GM13977 (cell line): ENCODE measurements at regions not wholly inside any gene's neighbourhood (a gene's known extent, or its start where the extent isn't known, plus 50 kb on each side); places are given as distances from the start of the nearest gene placed in this dataset.

Experiments used
- DNase-seq: peaks from one replicate; pipeline ENCODE4 v3.0.0; 2012; ENCODE audit warnings: low spot score
- in situ Hi-C: fragments of 300-500 bp; cut with MboI; formaldehyde crosslinking; loops from one replicate; pipeline ENCODE4 v1.12.0; 2022; ENCODE audit warnings: low sequenced_read_pairs, low pct_unique_long_range_greater_than_20kb, mixed read lengths, inconsistent platforms; ENCODE audit not compliant: unreplicated experiment
- TF ChIP-seq, protein P1 (sequence below): IDR thresholded peaks from 2 replicates; pipeline ENCODE4 v1.5.1; 2012; ENCODE audit warnings: mild to moderate bottlenecking, control low read depth; ENCODE audit not compliant: insufficient read depth; ENCODE audit errors: extremely low read depth, missing control alignments

DNA sequence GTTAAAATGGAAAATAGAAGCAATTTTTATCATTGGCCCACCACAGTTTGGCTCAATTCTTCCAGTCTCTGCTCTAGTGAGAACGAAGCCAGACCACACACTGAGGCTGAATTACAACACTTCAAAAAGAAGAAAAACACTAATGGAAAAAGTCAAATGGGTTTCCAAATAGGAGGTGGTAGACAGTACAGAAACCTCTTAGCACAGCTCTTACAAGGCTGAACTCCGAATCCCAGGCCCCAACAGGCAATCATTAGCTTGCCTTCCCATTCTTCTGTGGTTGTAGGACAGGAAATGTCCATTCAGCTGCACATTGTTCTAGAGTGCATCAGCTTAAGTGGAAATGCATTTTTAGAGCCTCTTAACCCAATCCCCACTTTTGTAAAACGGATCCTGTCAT is 115.1 kb upstream of the MEOX2 start:
- in situ Hi-C loops: no loop called here

GRCh38 chr7:15801041-15801440 is 114.6 kb upstream of the MEOX2 start:
- TF ChIP-seq, protein P1, sequence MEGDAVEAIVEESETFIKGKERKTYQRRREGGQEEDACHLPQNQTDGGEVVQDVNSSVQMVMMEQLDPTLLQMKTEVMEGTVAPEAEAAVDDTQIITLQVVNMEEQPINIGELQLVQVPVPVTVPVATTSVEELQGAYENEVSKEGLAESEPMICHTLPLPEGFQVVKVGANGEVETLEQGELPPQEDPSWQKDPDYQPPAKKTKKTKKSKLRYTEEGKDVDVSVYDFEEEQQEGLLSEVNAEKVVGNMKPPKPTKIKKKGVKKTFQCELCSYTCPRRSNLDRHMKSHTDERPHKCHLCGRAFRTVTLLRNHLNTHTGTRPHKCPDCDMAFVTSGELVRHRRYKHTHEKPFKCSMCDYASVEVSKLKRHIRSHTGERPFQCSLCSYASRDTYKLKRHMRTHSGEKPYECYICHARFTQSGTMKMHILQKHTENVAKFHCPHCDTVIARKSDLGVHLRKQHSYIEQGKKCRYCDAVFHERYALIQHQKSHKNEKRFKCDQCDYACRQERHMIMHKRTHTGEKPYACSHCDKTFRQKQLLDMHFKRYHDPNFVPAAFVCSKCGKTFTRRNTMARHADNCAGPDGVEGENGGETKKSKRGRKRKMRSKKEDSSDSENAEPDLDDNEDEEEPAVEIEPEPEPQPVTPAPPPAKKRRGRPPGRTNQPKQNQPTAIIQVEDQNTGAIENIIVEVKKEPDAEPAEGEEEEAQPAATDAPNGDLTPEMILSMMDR: no peak
- in situ Hi-C loops: no loop called here
- DNase-seq: no peak

More for the DNA sequence above, 115.1 kb upstream of the MEOX2 start:
- TF ChIP-seq, protein P1: no peak
- no peak for DNase-seq

- DNase-seq: no peak
- in situ Hi-C loops: no loop called here
- TF ChIP-seq, protein P1: no peak
Measured at GRCh38 chr7:15798081-15798480, 111.6 kb upstream of the MEOX2 start.

DNA sequence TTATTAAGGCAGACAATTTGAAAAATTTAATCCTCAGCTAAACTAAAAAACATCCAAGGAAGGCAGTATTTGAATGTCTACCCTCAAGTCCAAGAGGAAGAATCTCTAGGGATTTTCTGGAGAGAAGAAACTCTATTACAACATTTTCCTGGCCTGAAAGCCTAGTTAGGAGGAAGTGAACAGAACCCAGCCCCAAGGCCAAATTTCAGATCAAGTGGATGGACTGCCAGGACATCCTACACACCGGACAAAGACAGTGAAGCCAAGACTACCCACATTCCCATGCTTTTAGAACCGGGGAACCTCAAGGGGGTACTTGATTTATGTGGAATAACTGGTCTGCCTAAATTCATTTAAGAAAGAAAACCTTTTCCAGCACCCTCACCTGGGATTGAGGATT is 108.9 kb upstream of the MEOX2 start:
- TF ChIP-seq, protein P1: no peak
- no peak for DNase-seq
- in situ Hi-C loops: no loop called here

DNA sequence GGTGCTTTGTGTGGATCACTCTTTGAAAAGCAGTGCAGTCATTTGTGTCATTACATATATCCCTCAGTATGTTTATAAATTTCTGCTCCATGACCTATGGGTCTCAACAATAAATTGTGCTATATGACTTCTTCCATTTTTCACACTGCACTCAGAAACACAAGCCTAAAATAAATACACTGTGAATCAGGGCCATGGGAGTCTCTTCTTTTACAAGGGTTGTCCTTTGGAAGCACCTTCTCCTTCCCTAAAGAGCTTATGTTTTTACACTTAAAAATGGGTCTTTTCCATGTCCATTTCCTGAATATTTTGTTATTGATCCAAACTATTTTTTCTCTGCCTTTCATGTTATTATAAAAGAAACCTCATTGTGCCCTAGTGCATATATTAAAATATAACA is 108.3 kb upstream of the MEOX2 start:
- DNase-seq: no peak
- TF ChIP-seq, protein P1: no peak
- in situ Hi-C loops: no loop called here

DNA sequence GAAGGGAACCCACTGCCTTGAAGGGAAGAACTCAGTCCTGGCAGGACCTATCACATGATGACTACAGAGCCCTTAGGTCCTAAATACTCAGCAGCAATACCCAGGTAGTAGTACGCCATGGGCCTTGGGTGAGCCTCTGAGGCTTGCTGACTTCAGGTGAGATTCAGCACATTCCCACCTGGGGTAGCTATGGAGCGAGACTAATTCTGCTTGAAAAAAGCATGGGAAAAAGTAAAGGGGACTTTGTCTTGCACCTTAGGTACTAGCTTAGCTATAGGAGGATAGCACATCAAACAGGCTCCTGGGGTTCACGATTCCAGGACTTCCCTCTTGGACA is 98.2 kb upstream of the MEOX2 start:
- no peak for DNase-seq
- TF ChIP-seq, protein P1: no peak
- in situ Hi-C loops: no loop called here
